Vagina (tissue), 2 donors: ENCODE measurements at regions not wholly inside any gene's neighbourhood (a gene's known extent, or its start where the extent isn't known, plus 50 kb on each side); places are given as distances from the start of the nearest gene placed in this dataset.
"Not testable (repeated sequence)": the region's sequence is repeated elsewhere in the genome, so short reads cannot be mapped to it uniquely, and the experiment has no call there.

ENCODE experiments used
- POLR2AphosphoS5 ChIP-seq, 2 donors: sonication (generic); formaldehyde crosslinking; IDR thresholded peaks; one replicate each; pipeline ENCODE4 v1.9.0; 2017; ENCODE audit warnings: antibody characterized with exemption in 2 of 2, mild to moderate bottlenecking in 2 of 2, low read depth in 1 of 2; ENCODE audit not compliant: insufficient read depth in 1 of 2
- TF ChIP-seq, protein P1 (sequence below), 3 experiments: fragments of 450-650 bp in 2 of 3; fragments of 200-600 bp in 1 of 3; sonication (generic) in 1 of 3; IDR thresholded peaks; one replicate each; pipeline ENCODE4 v1.5.1; 2017 to 2019; ENCODE audit warnings: antibody characterized with exemption in 3 of 3, mild to moderate bottlenecking in 2 of 3, moderate library complexity in 2 of 3

DNA sequence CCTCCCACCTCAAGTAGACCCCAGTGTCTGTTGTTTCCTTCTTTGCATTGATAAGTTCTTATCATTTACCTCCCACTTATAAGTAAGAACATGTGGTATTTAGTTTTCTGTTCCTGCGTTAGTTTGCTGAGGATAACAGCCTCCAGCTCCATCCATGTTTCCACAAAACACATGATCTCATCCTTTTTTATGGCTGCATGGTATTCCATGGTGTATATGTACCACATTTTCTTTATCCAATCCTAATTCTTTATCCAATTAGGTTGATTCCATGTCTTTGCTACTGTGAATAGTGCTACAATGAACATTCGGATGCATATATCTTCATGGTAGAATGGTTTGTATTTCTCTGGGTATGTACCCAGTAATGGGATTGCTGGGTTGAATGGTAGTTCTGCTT lies 102.5 kb upstream of the UGP2 start:
- not testable (repeated sequence) for TF ChIP-seq POLR2AphosphoS5 (IDR thresholded peaks at IDR 0.05; ENCODE audit: insufficient read depth in 1 of 2, low read depth in 1 of 2)
- TF ChIP-seq, protein P1, sequence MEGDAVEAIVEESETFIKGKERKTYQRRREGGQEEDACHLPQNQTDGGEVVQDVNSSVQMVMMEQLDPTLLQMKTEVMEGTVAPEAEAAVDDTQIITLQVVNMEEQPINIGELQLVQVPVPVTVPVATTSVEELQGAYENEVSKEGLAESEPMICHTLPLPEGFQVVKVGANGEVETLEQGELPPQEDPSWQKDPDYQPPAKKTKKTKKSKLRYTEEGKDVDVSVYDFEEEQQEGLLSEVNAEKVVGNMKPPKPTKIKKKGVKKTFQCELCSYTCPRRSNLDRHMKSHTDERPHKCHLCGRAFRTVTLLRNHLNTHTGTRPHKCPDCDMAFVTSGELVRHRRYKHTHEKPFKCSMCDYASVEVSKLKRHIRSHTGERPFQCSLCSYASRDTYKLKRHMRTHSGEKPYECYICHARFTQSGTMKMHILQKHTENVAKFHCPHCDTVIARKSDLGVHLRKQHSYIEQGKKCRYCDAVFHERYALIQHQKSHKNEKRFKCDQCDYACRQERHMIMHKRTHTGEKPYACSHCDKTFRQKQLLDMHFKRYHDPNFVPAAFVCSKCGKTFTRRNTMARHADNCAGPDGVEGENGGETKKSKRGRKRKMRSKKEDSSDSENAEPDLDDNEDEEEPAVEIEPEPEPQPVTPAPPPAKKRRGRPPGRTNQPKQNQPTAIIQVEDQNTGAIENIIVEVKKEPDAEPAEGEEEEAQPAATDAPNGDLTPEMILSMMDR (IDR thresholded peaks at IDR 0.05): not testable (repeated sequence)
